KBM-7 (cell line): ENCODE measurements at regions not wholly inside any gene's neighbourhood (a gene's known extent, or its start where the extent isn't known, plus 50 kb on each side); places are given as distances from the start of the nearest gene placed in this dataset.

ENCODE experiments used
- DNase-seq: peaks from one replicate; pipeline ENCODE4 v3.0.0-alpha.2; 2015
- in situ Hi-C: fragments of 300-500 bp; cut with MboI; formaldehyde crosslinking; loops from 2 replicates; pipeline ENCODE4 v1.14.3; 2020; ENCODE audit warnings: low sequenced_read_pairs, low pct_unique_long_range_greater_than_20kb, mixed read lengths

DNA sequence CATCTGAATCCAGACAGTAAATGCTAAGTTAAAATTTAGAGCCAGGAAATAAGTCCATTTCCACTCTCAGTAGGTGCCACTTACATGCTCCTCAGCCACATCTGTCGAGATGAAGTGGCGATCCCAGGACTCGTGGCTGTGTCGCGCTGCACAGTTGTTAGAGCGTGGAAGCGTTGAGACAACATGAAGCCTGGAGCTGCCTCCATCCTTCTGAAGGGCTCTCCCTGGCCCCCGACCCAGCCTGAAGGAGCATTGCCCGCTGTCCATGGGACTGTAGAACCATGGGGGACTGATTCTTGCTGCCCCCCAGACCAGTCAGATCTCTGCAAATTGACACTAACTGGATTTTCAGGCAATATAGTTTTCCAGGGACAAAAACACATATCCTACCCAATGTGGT is 58.9 kb downstream of the IRX1 start:
- in situ Hi-C loops: no loop called here
- DNase-seq: no peak

DNA sequence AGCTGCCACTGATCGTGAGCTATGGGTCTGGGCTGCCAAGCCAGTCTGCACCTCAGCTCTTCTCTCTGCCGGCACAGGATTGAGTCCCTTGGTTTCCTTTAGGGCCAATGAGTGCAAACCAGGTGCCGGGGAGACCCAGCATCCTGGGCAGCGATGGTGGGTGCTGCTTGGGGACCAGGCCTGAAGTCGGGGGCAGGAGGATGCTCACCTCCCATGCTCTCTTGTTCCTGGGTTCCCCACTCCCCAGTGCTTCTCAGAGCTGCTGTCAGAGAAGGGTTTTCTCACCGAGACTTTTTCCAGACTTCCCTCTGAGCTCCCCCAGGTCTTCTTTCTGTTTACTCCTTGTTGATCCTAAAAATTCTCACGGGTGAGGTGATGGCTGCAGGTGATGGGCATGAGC is 61.2 kb downstream of the IRX1 start:
- DNase-seq: no peak
- in situ Hi-C loops: no loop called here

DNA sequence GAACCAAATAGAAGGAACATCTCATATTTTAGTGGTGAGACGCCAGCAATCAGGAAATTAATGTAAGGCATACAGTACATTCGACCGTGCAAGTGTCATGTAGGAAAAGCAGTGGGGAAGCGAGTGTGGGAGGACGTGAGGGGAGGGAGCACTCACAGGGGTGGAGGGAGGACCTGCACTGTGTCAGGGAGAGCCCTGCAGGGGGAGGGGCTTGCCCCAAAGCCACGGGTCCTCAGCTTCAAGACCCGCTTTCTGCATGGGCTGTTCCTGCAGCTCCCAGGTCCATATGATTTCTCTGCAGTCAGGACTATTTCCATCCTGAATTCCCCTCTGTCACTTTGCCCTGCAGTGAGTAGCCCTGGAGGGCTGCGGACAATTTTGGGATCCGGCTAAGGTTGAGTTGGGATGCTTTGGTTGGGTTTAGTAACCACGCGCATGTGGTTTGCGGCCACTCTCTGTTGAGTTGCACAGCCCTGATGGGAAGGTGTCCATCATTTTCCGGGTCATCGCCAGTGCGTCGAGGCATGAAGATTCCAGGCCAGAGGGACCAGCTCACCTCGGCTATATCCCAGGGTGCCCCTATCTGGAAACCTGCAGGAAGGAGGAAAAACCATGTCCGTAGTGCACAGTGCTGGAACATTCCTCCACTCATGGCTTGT is 61.9 kb downstream of the IRX1 start:
- in situ Hi-C loops: no loop called here
- no peak for DNase-seq

DNA sequence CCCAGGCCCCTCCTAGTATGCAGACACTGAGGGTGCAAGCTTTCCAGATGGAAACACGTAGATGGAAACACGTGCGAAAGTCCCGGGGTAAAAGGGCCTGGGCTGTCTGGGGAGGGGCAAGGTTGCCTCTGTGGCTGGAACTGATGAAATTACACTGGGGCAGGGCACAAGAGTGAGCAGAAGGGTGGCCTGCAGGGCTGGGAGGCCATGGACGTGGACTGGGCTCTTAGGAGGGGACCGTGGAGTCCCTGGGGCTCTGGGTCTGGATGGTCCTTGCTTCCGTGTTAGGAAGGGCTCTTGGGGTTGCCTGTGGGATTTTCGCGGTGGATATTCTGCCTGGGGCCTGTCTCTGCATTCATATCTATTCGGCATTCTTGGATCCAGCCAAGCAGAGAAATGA is 63.3 kb downstream of the IRX1 start:
- no peak for DNase-seq

DNA sequence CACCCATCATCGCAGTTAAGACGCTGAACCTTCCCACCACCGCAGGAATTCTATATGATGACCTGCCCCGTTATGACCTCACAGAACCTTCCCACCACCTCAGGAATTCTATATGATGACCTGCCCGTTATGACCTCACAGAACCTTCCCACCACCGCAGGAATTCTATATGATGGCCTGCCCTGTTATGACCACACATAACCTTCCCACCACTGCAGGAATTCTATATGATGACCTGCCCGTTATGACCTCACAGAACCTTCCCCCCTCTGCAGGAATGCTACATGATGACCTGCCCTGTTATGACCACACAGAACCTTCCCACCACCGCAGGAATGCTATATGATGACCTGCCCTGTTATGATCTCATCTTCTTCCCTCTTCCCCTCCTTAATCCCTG is 64.3 kb downstream of the IRX1 start:
- no peak for DNase-seq
- in situ Hi-C loops: no loop called here

More for the DNA sequence above, 63.3 kb downstream of the IRX1 start:
- in situ Hi-C loops: no loop called here

DNA sequence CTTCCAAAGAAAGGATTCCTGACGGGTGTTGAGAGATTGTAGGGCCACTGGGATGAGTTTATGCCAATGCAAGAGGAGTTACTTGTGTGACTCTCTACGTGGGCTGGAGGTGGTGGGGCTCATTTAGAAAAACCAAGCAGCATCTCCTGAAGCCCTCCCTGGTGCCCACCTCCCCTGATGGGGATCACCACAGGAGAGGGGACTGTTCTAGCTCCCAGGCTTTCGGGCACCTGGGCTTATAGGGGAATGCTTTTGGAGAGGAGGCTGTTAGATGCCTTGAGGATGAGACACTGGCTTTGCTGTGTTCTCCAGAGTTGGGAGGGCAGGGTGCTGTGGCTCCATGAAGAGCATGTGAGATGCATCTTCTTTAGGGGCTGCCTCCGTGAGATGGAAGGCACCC is 65.0 kb downstream of the IRX1 start:
- in situ Hi-C loops: no loop called here
- no peak for DNase-seq

DNA sequence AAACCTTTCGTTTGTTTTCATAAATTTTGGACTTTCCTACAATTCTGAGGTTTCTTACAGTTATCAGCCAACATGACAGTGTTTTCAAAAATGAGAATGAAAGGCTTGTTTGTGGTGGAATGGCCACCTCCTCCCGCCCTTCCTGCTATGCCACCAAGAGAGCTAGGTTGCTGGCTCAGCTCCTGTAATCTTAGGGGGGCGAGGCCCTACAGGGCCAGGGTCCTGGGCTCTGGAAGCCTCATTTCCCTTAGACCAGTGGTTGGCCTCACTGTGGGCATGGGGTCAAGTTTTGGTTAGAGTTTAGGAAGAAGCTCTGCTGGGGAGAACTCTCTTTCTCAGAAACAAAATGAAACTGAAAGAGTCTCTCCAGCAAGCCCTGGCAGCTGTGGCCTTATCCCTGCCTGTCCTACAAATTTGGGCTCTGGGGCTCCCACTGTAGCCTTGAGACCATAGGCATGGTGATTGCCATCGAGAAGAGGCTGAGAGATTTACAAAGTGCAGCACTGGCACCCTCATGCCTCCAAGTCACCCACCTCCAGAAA is 66.2 kb downstream of the IRX1 start:
- in situ Hi-C loops: no loop called here
- no peak for DNase-seq

DNA sequence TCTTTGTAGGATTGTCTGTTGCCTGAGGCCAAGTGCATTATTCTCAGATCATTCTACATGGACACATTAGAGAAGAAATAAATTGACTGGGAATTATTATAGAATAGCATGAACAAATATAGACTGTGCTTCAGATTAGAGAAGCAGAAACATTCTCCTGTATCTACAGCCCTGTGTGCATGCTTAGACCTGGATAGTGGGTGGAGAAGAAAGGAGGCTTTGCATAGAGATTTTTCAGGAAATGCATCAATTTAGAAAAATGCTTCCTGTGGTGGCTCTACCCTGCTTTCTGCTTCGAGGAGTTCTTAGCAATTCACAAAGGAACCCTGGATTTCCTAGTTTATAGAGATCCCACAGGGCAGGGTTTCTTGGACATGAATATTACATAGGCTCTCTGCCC is 66.7 kb downstream of the IRX1 start:
- in situ Hi-C loops: no loop called here
- DNase-seq: no peak

DNA sequence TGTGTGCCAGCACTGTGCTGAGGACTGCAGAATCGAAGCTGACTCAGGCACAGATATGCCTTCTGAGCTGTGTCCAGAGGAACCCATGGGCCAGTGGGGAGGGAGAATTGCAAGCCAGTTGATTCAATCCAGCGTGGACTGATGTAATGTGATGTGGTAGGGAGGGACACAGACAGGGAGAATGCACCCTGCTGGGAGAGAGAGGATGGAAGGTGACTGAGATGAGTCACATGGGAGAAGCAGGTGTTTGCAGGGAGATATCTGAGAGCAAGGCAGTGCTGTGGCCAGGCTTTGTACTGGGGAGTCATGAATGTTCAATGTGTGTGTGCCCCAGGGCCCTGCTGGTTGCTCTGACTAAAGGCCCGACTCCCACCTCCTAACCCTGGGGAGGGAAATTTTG is 75.7 kb downstream of the IRX1 start:
- in situ Hi-C loops: no loop called here
- no peak for DNase-seq

DNA sequence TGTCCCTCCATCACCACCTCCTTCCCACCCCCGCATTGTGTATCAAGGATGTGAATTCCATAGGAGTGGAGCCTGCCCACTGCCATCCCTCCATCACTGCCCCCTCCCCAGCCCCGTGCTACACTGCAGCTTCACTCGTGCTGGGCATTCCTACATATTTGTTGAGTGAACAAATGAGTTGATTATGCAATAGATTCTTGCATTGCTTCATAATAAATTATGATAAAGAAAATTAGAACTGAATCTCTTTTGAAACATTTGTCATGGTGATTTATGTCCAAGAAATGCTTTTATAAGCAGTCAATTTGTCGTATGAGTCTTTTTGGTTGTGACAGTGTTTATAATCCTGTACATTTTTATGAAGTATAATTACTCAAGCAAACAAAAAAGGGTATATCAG is 83.2 kb downstream of the IRX1 start:
- in situ Hi-C loops: no loop called here

DNA sequence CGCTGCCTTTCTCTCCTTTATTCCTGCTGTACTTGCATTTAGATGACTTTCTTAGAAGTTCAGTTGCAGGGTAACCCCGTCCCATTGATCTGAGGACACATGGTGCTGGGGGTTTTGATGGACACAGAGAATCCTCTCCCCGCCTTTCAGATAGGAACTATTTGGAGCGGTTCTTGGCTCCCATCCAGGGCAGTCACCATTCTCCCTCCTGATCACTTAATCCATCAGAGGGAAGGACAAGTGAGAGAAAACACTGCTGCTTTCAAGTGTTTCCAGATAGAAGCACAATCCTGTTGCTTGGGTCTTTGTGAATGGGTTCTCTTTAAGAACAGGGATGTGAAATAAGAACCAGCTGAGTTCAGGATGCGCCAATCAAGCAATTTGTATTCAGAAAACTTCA is 85.2 kb downstream of the IRX1 start:
- no peak for DNase-seq
- in situ Hi-C loops: no loop called here

More for the DNA sequence above, 83.2 kb downstream of the IRX1 start:
- DNase-seq: no peak

DNA sequence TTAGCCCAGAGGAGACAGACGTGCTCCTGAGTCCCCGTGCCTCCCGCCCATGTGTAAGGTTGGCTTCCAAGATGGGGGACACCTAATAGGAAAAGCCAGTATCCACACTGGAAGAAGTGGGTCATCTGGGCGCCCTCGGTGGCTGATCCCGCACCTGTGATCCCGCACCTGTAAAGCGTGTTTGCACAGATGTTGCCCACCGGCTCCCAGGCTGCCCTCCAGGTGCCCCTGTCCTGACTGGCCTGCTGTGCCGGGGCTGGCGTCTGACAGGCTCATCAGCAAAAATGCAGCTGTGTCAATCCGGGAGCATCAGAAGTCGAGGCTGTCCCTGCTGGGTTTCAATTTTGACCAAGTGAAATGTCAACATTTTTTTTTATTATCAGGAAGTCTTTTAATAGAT is 88.5 kb downstream of the IRX1 start:
- in situ Hi-C loops: no loop called here
- no peak for DNase-seq

DNA sequence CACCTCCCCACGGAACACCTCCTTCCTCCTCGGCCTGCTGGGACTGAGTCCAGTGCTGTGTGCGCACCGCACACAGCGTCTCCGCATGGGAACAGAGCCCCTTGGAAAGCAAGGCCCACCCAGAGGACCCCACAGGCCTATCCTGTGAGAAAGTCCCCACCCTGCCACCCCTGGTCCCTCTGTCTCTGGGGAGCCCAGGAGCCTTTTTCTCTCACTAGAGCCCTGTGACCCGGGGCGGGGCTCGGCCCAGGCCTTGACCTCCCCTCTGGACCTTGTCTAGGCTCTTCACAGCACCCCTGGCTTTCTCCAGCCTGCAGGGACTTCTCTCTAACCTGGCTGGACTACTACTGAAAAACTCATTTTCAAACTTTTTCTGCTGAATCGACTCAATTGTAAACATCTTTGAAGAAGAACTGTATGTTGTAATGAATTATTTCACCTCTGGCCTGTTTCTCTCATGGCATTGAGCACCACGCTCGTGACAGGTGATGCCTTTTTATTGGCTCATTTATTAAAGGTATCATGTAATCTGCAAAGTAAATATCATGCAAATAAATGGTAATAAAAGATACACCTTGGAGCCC is 89.2 kb downstream of the IRX1 start:
- in situ Hi-C loops: no loop called here
- DNase-seq: no peak

DNA sequence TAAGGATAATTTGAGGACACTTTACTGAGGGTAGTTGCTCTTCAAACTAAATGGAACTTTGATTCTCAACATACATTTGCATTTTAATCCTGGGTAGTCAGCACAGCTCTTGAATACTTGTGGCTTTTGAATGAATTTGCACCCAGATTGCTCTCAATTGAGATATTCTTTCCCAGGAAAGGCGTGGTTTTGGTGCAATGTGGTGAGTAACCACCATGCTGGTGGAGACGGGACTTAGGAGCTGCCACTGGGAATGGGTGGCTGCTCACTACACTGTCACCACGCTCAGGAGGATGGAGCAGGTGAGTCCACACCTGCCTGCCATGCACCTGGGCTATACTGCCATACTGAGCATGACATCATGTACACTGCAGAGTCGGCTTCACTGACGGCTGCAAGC is 99.2 kb downstream of the IRX1 start:
- no peak for DNase-seq
- in situ Hi-C loops: no loop called here

DNA sequence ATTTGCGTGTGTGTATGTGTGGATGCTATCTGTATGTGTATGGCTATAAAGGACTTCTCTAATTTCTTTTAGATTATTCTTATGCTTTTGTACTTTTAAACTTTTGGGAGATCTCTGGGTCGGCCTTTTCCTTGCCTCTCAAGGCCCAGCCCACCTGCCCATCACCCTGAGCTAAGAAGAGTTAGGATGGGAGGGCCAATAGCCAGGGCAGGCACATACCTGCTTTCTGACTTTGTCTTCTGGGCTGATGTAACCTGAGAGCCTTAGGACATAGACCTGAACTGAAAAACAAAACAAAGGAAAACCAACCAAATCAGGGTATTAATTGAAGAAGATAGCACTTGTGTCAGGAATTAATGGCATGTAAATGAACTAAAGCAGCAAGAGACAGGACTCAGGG is 100.2 kb downstream of the IRX1 start:
- in situ Hi-C loops: no loop called here
- DNase-seq: no peak

DNA sequence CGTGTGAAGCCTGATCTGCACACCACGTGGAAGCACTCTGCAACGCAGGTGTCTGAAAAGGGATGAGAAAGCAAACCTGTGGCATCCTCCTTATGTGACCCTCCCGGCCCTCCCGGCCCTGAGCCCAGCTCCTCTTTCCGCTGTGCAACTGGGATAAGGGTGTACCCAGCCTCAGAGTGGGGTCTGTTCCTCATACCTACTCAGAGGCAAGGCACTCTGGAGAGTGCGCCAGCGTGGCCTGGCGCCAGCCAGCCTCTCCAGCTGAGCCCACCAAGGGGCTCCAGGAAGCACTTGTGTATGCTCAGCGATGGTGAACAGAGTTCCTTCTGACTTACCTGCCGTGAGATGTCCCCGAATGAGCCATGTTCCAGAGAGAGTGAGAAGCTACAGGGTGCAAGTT is 102.8 kb downstream of the IRX1 start:
- no peak for DNase-seq
- in situ Hi-C loops: no loop called here

DNA sequence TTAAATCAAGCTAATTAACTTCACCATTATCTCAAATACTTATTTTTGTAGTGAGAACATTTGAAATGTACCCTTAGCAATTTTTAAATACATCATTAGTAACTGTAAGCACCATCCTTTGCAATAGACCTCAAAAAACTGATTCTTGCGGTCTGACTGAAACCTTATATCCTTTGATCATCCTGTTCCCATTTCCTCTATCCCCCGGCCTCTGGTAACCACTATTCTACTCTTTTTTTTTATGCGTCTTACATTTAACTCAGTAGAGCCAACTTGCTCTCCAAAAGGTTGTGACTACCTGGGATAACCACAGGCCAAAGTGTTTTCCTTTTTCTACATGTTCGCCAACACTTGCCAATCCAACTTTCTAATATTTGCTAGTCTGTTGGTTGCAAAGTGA is 106.1 kb downstream of the IRX1 start:
- in situ Hi-C loops: no loop called here
- no peak for DNase-seq

DNA sequence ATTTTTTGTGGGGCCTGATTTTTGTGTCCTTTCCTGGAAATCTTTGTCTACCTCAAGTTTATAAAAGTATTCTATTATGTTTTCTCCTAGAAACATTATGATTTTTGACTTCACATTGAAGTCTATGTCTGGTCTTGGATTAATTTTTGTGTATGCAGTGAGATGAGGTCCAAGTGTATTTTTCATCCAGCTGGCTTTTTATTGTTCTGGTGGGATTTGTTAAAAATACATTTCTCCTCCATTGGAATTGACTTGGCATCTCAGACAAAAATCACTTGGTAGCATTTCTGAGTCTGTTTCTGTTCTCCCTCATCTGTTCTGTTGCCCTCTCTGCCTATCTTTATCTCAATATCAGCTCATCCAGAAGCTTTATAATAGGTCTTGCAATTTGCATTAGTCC is 109.0 kb downstream of the IRX1 start:
- DNase-seq: no peak
- in situ Hi-C loops: no loop called here

DNA sequence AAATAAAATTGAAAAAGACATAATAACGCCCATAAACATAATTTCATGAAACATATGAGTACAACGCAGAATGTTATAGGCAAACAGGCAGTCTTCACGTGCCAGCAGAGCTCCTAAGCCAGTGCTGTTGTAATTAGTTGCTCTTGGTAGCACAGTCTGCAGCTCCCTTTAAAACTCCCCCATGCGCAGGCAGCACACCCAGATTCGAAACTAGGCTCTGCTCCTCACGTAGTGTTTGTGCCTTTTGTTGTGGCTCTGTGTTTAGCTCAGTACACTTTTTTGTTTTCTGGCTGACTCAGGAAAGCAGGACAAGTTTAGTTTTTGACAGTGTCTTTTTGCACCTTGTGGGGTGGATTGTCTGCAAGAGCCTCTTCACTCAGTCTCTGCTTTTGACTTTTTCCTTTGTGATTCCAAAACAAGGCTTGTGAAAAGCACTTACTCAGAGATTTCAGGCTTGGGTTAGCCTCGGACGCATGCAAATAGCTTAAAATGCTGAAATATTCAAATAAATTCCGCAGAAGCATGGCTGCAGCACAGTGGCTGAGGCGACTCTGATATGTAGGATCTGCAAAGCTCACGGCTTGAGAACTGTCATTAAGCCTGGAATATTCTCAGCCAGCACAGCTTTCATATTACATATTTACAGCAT is 113.6 kb downstream of the IRX1 start:
- in situ Hi-C loops: no loop called here
- DNase-seq: no peak

DNA sequence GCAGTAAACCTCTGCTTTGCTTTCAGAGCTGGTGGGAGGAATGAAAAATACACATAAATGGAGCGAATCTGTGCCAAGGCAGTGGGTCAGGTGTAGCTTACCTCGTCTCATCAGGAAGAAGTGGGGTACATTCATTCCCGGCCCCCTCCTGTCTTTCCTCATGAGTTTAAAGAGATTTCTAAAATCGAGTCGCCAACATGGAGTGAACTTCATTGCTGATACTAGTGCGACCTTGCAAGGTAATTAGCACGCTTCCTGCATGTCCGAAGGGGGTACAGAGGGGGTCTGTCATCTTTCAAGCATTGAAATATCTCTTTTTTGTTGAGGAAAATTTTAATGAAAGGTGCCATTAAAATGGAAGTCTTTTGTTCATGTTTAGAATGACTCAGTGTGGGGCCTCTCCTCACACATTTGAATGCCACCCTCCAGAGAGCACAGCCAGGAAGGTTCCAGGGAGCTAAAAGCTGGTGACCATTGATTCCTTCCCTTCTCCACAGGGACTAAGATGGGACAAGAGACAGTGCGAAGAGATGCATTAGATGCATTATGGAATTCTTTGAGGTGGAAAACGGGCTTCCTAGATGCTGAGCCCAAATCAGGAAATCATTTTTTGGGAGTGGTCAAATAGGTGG is 114.2 kb downstream of the IRX1 start:
- DNase-seq: no peak
- in situ Hi-C loops: no loop called here
